ENCODE measurements at regions not wholly inside any gene's neighbourhood (a gene's known extent, or its start where the extent isn't known, plus 50 kb on each side); places are given as distances from the start of the nearest gene placed in this dataset.
A peak's percentile ranks its signal among the peaks of the same experiment; 100 is the strongest.
"Not testable (repeated sequence)": the region's sequence is repeated elsewhere in the genome, so short reads cannot be mapped to it uniquely, and the experiment has no call there.

DNA sequence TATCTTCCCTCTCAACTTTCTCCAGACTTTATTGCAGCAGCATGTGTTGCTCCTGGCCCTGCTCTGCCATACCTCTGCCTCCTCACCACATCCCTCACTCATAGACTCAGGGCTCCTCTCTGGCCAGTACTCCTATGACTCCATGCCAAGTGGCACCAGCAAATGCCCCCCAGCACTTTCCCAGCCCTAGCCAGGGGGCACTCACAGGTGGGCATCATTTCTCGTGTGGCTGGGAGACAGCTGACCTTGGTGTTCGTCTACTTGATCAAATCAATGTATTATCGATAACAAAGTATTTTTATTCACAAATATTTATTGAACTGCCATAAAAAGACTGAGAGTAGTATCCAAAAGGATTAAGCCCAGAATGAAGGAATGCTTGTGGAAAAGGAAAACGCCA lies 418.2 kb downstream of the FAM72C start:
- no peaks in the 10 kb centered on the region for H3K4me1 Mint-ChIP-seq
- H3K4me3 Mint-ChIP-seq = no peak overlapping the region
- Histone ChIP-seq H3K4me3 (ENCODE audit: low read length) (no peak overlapping the region), H3K27ac (ENCODE audit: low read length) (no peak overlapping the region), H3K4me1 (ENCODE audit: control insufficient read depth, insufficient read depth, low read length) (no peaks in the 10 kb centered on the region), H3K9me3 (ENCODE audit: control insufficient read depth, insufficient read depth, low read length) (no peaks in the 10 kb centered on the region), H3K36me3 (ENCODE audit: control insufficient read depth, insufficient read depth, low read length) (no peaks in the 10 kb centered on the region), H3K27me3 (ENCODE audit: control insufficient read depth, insufficient read depth, low read length) (no peaks in the 10 kb centered on the region)
- DNase-seq = no peak
- H3K27ac Mint-ChIP-seq = no peak overlapping the region
- 81% methylated on average over 2 of the region's 4 CpGs for WGBS (ENCODE audit: insufficient coverage)
- no peak for ATAC-seq
- H3K36me3 Mint-ChIP-seq = no peaks in the 10 kb centered on the region
- TF ChIP-seq, protein P1, sequence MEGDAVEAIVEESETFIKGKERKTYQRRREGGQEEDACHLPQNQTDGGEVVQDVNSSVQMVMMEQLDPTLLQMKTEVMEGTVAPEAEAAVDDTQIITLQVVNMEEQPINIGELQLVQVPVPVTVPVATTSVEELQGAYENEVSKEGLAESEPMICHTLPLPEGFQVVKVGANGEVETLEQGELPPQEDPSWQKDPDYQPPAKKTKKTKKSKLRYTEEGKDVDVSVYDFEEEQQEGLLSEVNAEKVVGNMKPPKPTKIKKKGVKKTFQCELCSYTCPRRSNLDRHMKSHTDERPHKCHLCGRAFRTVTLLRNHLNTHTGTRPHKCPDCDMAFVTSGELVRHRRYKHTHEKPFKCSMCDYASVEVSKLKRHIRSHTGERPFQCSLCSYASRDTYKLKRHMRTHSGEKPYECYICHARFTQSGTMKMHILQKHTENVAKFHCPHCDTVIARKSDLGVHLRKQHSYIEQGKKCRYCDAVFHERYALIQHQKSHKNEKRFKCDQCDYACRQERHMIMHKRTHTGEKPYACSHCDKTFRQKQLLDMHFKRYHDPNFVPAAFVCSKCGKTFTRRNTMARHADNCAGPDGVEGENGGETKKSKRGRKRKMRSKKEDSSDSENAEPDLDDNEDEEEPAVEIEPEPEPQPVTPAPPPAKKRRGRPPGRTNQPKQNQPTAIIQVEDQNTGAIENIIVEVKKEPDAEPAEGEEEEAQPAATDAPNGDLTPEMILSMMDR (IDR thresholded peaks at IDR 0.05) = no peak
- H3K9me3 Mint-ChIP-seq = peaks cover 0 to 8% of the 10 kb centered on the region in 2 donors
- intact Hi-C loops (cut with micrococcal nuclease) = no loop called here
- no peaks in the 10 kb centered on the region for H3K27me3 Mint-ChIP-seq (ENCODE audit: low read depth in 2 of 2)

DNA sequence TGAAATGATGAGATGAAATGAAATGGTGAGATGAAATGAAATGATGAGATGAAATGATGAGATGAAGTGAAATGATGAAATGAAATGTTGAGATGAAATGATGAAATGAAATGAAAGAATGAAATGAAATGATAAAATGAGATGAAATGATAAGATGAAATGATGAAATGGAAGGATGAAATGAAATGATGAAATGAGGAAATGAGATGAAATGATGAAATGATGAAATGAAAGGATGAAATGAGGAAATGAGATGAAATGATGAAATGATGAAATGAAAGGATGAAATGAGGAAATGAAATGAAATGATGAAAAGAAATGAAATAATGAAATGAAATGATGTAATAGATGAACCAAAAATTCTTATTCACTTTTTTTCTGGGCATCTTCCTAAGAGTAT lies 467.1 kb downstream of the FAM72C start:
- H3K27me3 ChIP-seq (ENCODE audit: control insufficient read depth, insufficient read depth, low read length); H3K27ac Mint-ChIP-seq; DNase-seq; H3K27ac ChIP-seq (ENCODE audit: low read length); H3K4me1 Mint-ChIP-seq; H3K4me1 ChIP-seq (ENCODE audit: control insufficient read depth, insufficient read depth, low read length); H3K36me3 ChIP-seq (ENCODE audit: control insufficient read depth, insufficient read depth, low read length); intact Hi-C loops (cut with micrococcal nuclease); H3K4me3 ChIP-seq (ENCODE audit: low read length); ATAC-seq; H3K9me3 ChIP-seq (ENCODE audit: control insufficient read depth, insufficient read depth, low read length); H3K4me3 Mint-ChIP-seq: not testable (repeated sequence)
- Mint-ChIP-seq H3K9me3 (peaks cover 19 to 23% of the 10 kb centered on the region in 2 donors), H3K36me3 (peaks cover 22% of the 10 kb centered on the region), H3K27me3 (ENCODE audit: low read depth in 2 of 2) (peaks cover 6 to 20% of the 10 kb centered on the region in 2 donors)

DNA sequence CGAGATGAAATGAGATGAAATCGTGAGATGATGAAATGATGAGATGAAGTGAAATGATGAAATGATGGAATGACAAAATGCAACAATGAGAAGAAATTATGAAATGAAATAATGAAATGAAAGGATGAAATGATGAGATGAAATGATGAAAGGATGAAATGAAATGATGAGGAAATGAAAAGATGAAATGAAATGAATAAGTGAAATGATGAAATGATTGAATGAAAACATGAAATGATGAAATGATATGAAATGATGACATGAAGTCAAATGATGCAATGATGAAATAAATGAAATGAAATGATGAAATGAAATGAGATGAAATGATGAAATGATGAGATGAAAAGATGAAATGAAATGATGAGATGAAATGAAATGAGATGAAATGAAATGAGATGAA lies 467.7 kb downstream of the FAM72C start:
- H3K27me3 ChIP-seq (ENCODE audit: control insufficient read depth, insufficient read depth, low read length); H3K4me3 ChIP-seq (ENCODE audit: low read length); intact Hi-C loops (cut with micrococcal nuclease); H3K27ac ChIP-seq (ENCODE audit: low read length); DNase-seq; H3K4me1 ChIP-seq (ENCODE audit: control insufficient read depth, insufficient read depth, low read length); H3K4me3 Mint-ChIP-seq; H3K27ac Mint-ChIP-seq; H3K4me1 Mint-ChIP-seq; ATAC-seq; H3K9me3 ChIP-seq (ENCODE audit: control insufficient read depth, insufficient read depth, low read length); H3K36me3 ChIP-seq (ENCODE audit: control insufficient read depth, insufficient read depth, low read length): not testable (repeated sequence)
- H3K9me3 Mint-ChIP-seq = peaks cover 19 to 23% of the 10 kb centered on the region in 2 donors
- no CpG with 5 or more reads among the region's 2 CpGs for WGBS (ENCODE audit: insufficient coverage)
- H3K27me3 Mint-ChIP-seq (ENCODE audit: low read depth in 2 of 2) = peaks cover 6 to 20% of the 10 kb centered on the region in 2 donors
- peaks cover 22% of the 10 kb centered on the region for H3K36me3 Mint-ChIP-seq

DNA sequence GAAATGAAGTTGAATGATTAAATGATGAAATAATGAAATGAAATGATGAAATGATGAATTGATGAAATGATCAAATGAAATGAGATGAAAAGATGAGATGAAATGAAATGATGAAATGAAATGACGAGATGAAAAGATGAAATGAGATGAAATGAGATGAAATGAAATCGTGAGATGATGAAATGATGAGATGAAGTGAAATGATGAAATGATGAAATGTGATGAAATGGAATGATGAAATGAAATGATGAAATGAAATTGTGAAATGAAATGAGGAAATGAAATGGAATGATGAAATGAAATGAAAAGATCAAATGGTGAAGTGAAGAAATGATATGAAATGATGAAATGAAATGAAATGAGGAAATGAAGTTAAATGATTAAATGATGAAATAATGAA lies 468.7 kb downstream of the FAM72C start:
- intact Hi-C loops (cut with micrococcal nuclease); H3K9me3 ChIP-seq (ENCODE audit: control insufficient read depth, insufficient read depth, low read length); H3K4me3 ChIP-seq (ENCODE audit: low read length); H3K27me3 ChIP-seq (ENCODE audit: control insufficient read depth, insufficient read depth, low read length); H3K36me3 ChIP-seq (ENCODE audit: control insufficient read depth, insufficient read depth, low read length); H3K4me3 Mint-ChIP-seq; H3K27ac Mint-ChIP-seq; H3K4me1 Mint-ChIP-seq; ATAC-seq; H3K4me1 ChIP-seq (ENCODE audit: control insufficient read depth, insufficient read depth, low read length); DNase-seq; H3K27ac ChIP-seq (ENCODE audit: low read length): not testable (repeated sequence)
- no CpG with 5 or more reads among the region's 2 CpGs for WGBS (ENCODE audit: insufficient coverage)
- Mint-ChIP-seq H3K27me3 (ENCODE audit: low read depth in 2 of 2) (peaks cover 6 to 20% of the 10 kb centered on the region in 2 donors), H3K9me3 (peaks cover 19 to 23% of the 10 kb centered on the region in 2 donors), H3K36me3 (peaks cover 22% of the 10 kb centered on the region)

GRCh38 chr1:143502038-143502437 lies 469.7 kb downstream of the FAM72C start:
- not testable (repeated sequence) for H3K27ac ChIP-seq (ENCODE audit: low read length)

GRCh38 chr1:143498059-143498749 lies 473.6 kb downstream of the FAM72C start:
- H3K4me3 Mint-ChIP-seq; H3K4me1 Mint-ChIP-seq; H3K27ac ChIP-seq (ENCODE audit: low read length); H3K27me3 ChIP-seq (ENCODE audit: control insufficient read depth, insufficient read depth, low read length); H3K9me3 ChIP-seq (ENCODE audit: control insufficient read depth, insufficient read depth, low read length); H3K4me1 ChIP-seq (ENCODE audit: control insufficient read depth, insufficient read depth, low read length); H3K36me3 ChIP-seq (ENCODE audit: control insufficient read depth, insufficient read depth, low read length); H3K4me3 ChIP-seq (ENCODE audit: low read length); ATAC-seq; intact Hi-C loops (cut with micrococcal nuclease); H3K27ac Mint-ChIP-seq: not testable (repeated sequence)
- H3K36me3 Mint-ChIP-seq = peaks cover 16% of the 10 kb centered on the region
- H3K9me3 Mint-ChIP-seq = peaks cover 9 to 12% of the 10 kb centered on the region in 2 donors
- peaks cover 4 to 16% of the 10 kb centered on the region in 2 donors for H3K27me3 Mint-ChIP-seq (ENCODE audit: low read depth in 2 of 2)
- 1% methylated on average over 75 of the region's 85 CpGs for WGBS (ENCODE audit: insufficient coverage)
- DNase-seq = peak; percentile 2 to 21

More at GRCh38 chr1:143502038-143502437, 469.7 kb downstream of the FAM72C start:
- H3K4me3 Mint-ChIP-seq; DNase-seq; H3K4me1 Mint-ChIP-seq; H3K27me3 ChIP-seq (ENCODE audit: control insufficient read depth, insufficient read depth, low read length); H3K27ac Mint-ChIP-seq; H3K4me1 ChIP-seq (ENCODE audit: control insufficient read depth, insufficient read depth, low read length); ATAC-seq; H3K36me3 ChIP-seq (ENCODE audit: control insufficient read depth, insufficient read depth, low read length); H3K4me3 ChIP-seq (ENCODE audit: low read length); H3K9me3 ChIP-seq (ENCODE audit: control insufficient read depth, insufficient read depth, low read length); intact Hi-C loops (cut with micrococcal nuclease): not testable (repeated sequence)
- peaks cover 6 to 20% of the 10 kb centered on the region in 2 donors for H3K27me3 Mint-ChIP-seq (ENCODE audit: low read depth in 2 of 2)
- whole genome bisulfite sequencing (ENCODE audit: insufficient coverage) = 80% methylated on average over 2 of the region's 4 CpGs
- H3K36me3 Mint-ChIP-seq = peaks cover 22% of the 10 kb centered on the region
- peaks cover 19 to 23% of the 10 kb centered on the region in 2 donors for H3K9me3 Mint-ChIP-seq

Measured in natural killer cell (primary cell).